Body of pancreas (tissue), 4 donors: ENCODE measurements at regions not wholly inside any gene's neighbourhood (a gene's known extent, or its start where the extent isn't known, plus 50 kb on each side); places are given as distances from the start of the nearest gene placed in this dataset.
"Not testable (repeated sequence)": the region's sequence is repeated elsewhere in the genome, so short reads cannot be mapped to it uniquely, and the experiment has no call there.

Experiments
- ATAC-seq: fragments of 150-250 bp; one replicate; pipeline ENCODE4 v1.9.1; 2016
- DNase-seq, 4 donors: peaks; one replicate each; pipeline ENCODE4 v3.0.0-alpha.2; 2019
- H3K27ac ChIP-seq, 4 donors: fragments of 200-600 bp; sonication (generic); 1 replicate in 3 of 4; 2 replicates in 1 of 4; pipeline versions ENCODE4 v1.5.1 to v1.6.1; 2016 to 2019; ENCODE audit warnings: mild to moderate bottlenecking in 1 of 4, mixed read lengths in 1 of 4, moderate library complexity in 1 of 4
- H3K27me3 ChIP-seq, 2 donors: fragments of 200-600 bp; sonication (generic); one replicate each; pipeline ENCODE4 v1.6.0; 2016; ENCODE audit warnings: mild to moderate bottlenecking in 1 of 2
- H3K36me3 ChIP-seq, 2 donors: fragments of 200-600 bp; sonication (generic); replicated peaks in 1 of 2; 2 replicates each; pipeline ENCODE4 v1.5.1; 2016; ENCODE audit warnings: low read depth in 2 of 2; ENCODE audit not compliant: insufficient read depth in 1 of 2
- H3K4me1 ChIP-seq: fragments of 200-600 bp; sonication (generic); one replicate; pipeline ENCODE4 v1.6.0; 2016
- H3K4me3 ChIP-seq, 2 donors: fragments of 200-600 bp; sonication (generic); 1 replicate in 1 of 2; 2 replicates in 1 of 2; pipeline ENCODE4 v1.5.1; 2016 to 2019
- H3K9me3 ChIP-seq, 3 donors: fragments of 200-600 bp; sonication (generic); 1 replicate in 2 of 3; 2 replicates in 1 of 3; pipeline ENCODE4 v1.5.1; 2016
- CTCF ChIP-seq, 7 experiments: fragments of 450-650 bp in 4 of 7; fragments of 200-600 bp in 3 of 7; sonication (generic) in 3 of 7; IDR thresholded peaks; one replicate each; pipeline ENCODE4 v1.5.1; 2016 to 2019; ENCODE audit warnings: antibody characterized with exemption in 7 of 7
- POLR2A ChIP-seq, 3 donors: fragments of 450-650 bp; IDR thresholded peaks; one replicate each; pipeline ENCODE4 v1.6.1; 2016; ENCODE audit warnings: antibody characterized with exemption in 3 of 3, mild to moderate bottlenecking in 2 of 3
- WGBS, 2 donors: methylation state at CpG; one replicate each; pipeline ENCODE4 v1.1.5; 2017; 5-methylcytosine and 5-hydroxymethylcytosine counted together
- intact Hi-C: fragments of 100-400 bp; cut with DNase I; formaldehyde crosslinking; loops from one replicate; pipeline ENCODE4 v1.15.1; 2023

DNA sequence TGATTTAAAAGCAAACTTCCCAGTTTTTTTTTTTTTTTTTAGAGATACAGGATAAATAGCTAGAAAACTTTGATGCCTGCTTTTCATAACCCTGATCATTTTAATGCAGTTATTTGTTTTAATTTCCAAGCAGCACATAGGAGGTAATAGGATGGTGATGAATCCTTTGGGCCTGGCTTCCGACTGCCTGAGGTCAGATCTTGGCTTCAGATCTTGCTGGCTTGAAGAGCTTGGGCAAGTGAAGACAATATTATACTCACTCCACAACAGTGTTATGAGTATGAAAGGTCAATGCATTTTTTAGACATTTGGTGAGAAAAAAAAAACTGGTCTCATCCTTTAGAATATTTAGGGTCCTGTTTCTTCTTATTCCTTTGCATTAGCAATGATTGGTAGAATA is 124.8 kb upstream of the PRKCQ start:
- no peak for TF ChIP-seq CTCF (IDR thresholded peaks at IDR 0.05)
- Histone ChIP-seq H3K9me3 (no peaks in the 10 kb centered on the region), H3K27me3 (no peaks in the 10 kb centered on the region), H3K36me3 (no peaks in the 10 kb centered on the region), H3K4me1 (no peaks in the 10 kb centered on the region), H3K4me3 (no peak overlapping the region), H3K27ac (no peak overlapping the region)
- WGBS, 2 donors, result 59 to 74% methylated on average over 1 of the region's 1 CpG
- intact Hi-C loops, result no loop called here
- DNase-seq (no peak), ATAC-seq (no peak)

DNA sequence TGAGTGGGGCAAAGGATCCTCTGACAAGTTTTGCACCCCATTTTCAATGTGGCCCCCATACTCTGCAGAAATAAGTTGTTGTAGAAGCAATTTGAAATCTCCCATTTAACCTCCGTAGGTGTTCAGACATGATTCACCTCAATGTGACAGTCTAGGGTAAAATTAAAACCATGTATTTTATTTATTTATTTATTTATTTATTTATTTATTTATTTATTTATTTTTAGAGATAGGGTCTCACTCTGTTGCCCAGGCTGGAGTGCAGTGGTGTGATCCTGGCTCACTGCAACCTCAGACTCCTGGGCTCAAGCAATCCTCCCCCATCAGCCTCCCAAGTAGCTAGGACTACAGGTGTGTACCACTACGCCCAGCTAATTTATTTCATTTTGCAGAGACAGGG is 122.8 kb upstream of the PRKCQ start:
- DNase-seq, H3K9me3 ChIP-seq, H3K4me1 ChIP-seq, H3K4me3 ChIP-seq, H3K36me3 ChIP-seq, intact Hi-C loops, H3K27me3 ChIP-seq, H3K27ac ChIP-seq, ATAC-seq: not testable (repeated sequence)
- 60 to 75% methylated on average over 2 of the region's 2 CpGs for WGBS, 2 donors

GRCh38 chr10:6702030-6702429 is 122.0 kb upstream of the PRKCQ start:
- Histone ChIP-seq H3K4me3 (no peak overlapping the region), H3K27me3 (no peaks in the 10 kb centered on the region), H3K27ac (no peak overlapping the region), H3K36me3 (no peaks in the 10 kb centered on the region), H3K4me1 (no peaks in the 10 kb centered on the region), H3K9me3 (no peaks in the 10 kb centered on the region)
- intact Hi-C loops, result no loop called here
- TF ChIP-seq POLR2A (IDR thresholded peaks at IDR 0.05), result no peak
- no peak for TF ChIP-seq CTCF (IDR thresholded peaks at IDR 0.05)
- WGBS, 2 donors, result 49 to 59% methylated on average over 7 of the region's 7 CpGs
- DNase-seq (no peak), ATAC-seq (no peak)

DNA sequence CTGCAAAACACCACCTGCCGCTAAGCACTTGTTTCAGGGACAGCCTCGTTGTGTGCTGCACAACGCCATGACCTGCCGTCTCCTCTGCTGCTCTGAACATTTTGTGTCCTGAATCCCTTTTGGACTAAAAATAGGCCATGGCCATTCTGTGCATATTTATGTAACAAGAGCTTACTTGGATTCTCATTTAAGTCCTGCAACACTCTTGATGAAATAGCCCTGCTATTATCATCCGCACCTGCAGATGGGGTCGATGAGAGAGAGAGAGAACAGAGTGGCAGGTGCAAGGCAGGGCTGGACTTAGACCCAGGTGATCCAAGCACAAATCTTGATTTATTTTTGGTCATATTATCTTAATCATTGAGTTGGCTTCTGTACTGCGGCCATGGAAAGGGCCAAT is 121.2 kb upstream of the PRKCQ start:
- 61 to 69% methylated on average over 7 of the region's 7 CpGs for WGBS, 2 donors
- ATAC-seq (no peak), DNase-seq (no peak)
- Histone ChIP-seq H3K9me3 (no peaks in the 10 kb centered on the region), H3K4me3 (no peak overlapping the region), H3K27me3 (no peaks in the 10 kb centered on the region), H3K36me3 (no peaks in the 10 kb centered on the region), H3K27ac (no peak overlapping the region), H3K4me1 (no peaks in the 10 kb centered on the region)
- intact Hi-C loops, result no loop called here
- TF ChIP-seq POLR2A (IDR thresholded peaks at IDR 0.05) (no peak), CTCF (IDR thresholded peaks at IDR 0.05) (no peak)

GRCh38 chr10:6700066-6700465 is 120.0 kb upstream of the PRKCQ start:
- no peaks in the 10 kb centered on the region for H3K27me3 ChIP-seq
- H3K27ac ChIP-seq, result no peak overlapping the region
- H3K36me3 ChIP-seq, result no peaks in the 10 kb centered on the region
- no peak overlapping the region for H3K4me3 ChIP-seq
- WGBS, 2 donors, result 83 to 85% methylated on average over 4 of the region's 4 CpGs
- intact Hi-C loops, result no loop called here
- no peak for TF ChIP-seq POLR2A (IDR thresholded peaks at IDR 0.05)
- TF ChIP-seq CTCF (IDR thresholded peaks at IDR 0.05), result no peak
- no peak for DNase-seq
- no peak for ATAC-seq
- H3K9me3 ChIP-seq, result no peaks in the 10 kb centered on the region
- no peaks in the 10 kb centered on the region for H3K4me1 ChIP-seq
